Stomach (tissue), 4 donors: ENCODE measurements at regions not wholly inside any gene's neighbourhood (a gene's known extent, or its start where the extent isn't known, plus 50 kb on each side); places are given as distances from the start of the nearest gene placed in this dataset.

ENCODE experiments used
- EP300 ChIP-seq: sonication (generic); formaldehyde crosslinking; IDR thresholded peaks from one replicate; pipeline ENCODE4 v1.6.1; 2017; ENCODE audit warnings: antibody characterized with exemption
- POLR2A ChIP-seq, 4 donors: fragments of 450-650 bp; IDR thresholded peaks; one replicate each; pipeline ENCODE4 v1.6.1; 2016; ENCODE audit warnings: antibody characterized with exemption in 4 of 4, control low read depth in 2 of 4, mild to moderate bottlenecking in 1 of 4, moderate library complexity in 1 of 4
- POLR2AphosphoS5 ChIP-seq, 3 donors: sonication (generic); formaldehyde crosslinking; IDR thresholded peaks; one replicate each; pipeline ENCODE4 v1.6.1; 2016; ENCODE audit warnings: antibody characterized with exemption in 3 of 3
- TF ChIP-seq, protein P1 (sequence below), 7 experiments: fragments of 450-650 bp in 4 of 7; fragments of 200-600 bp in 3 of 7; sonication (generic) in 3 of 7; IDR thresholded peaks; one replicate each; pipeline ENCODE4 v1.5.1; 2016 to 2019; ENCODE audit warnings: antibody characterized with exemption in 7 of 7, control low read depth in 2 of 7, mild to moderate bottlenecking in 1 of 7

DNA sequence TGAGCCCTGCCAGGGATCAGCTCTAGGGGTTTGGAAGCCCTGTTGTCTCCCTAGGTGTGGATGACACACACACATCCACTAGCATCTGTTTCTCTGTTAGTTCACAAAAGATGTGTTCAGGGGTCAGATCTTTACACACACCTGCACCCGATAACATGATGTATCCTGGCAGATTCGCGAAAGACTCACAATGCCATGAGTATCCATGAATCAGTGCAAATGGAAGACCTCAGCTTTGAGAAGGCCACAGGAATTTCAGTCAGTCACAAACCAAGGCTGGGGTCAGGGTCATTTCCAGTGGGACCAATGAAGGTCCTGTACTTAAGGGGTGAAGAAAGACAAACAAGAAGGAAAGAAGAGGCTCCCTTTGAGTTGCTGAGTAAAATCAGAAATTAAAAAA is 898.2 kb downstream of the UQCRFS1 start:
- no peak for TF ChIP-seq POLR2A (IDR thresholded peaks at IDR 0.05)
- TF ChIP-seq, protein P1, sequence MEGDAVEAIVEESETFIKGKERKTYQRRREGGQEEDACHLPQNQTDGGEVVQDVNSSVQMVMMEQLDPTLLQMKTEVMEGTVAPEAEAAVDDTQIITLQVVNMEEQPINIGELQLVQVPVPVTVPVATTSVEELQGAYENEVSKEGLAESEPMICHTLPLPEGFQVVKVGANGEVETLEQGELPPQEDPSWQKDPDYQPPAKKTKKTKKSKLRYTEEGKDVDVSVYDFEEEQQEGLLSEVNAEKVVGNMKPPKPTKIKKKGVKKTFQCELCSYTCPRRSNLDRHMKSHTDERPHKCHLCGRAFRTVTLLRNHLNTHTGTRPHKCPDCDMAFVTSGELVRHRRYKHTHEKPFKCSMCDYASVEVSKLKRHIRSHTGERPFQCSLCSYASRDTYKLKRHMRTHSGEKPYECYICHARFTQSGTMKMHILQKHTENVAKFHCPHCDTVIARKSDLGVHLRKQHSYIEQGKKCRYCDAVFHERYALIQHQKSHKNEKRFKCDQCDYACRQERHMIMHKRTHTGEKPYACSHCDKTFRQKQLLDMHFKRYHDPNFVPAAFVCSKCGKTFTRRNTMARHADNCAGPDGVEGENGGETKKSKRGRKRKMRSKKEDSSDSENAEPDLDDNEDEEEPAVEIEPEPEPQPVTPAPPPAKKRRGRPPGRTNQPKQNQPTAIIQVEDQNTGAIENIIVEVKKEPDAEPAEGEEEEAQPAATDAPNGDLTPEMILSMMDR (IDR thresholded peaks at IDR 0.05), result no peak
- no peak for TF ChIP-seq EP300
- TF ChIP-seq POLR2AphosphoS5 (IDR thresholded peaks at IDR 0.05), result no peak
